22Rv1 (cell line): ENCODE measurements at regions not wholly inside any gene's neighbourhood (a gene's known extent, or its start where the extent isn't known, plus 50 kb on each side); places are given as distances from the start of the nearest gene placed in this dataset.

Experiments used
- ZFX ChIP-seq: fragments of 450-650 bp; IDR thresholded peaks from 2 replicates; pipeline ENCODE4 v1.6.1; 2017; ENCODE audit warnings: antibody characterized with exemption, borderline replicate concordance
- TF ChIP-seq, protein P1 (sequence below): fragments of 450-650 bp; IDR thresholded peaks from 2 replicates; pipeline ENCODE4 v1.5.1; 2017; ENCODE audit warnings: mild to moderate bottlenecking

DNA sequence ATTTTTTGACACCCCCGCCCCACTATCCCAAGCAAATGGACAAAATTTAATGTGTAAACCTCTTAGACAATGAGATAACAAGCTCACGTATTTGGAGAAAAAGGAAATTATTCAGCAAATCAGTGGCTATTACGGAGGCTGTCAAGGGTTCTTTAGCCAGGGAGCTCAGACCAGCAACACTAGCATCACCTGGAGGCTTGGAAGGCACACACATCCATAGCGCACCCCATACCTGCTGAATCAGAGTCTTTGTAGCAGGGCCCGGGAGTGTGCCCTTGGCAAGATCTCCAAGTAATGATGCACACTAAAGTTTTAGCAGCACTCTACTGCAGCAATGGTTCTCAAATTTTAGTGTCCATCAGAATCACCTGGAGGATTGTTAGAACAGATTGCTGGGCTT, 223.2 kb upstream of the BTBD3 start:
- TF ChIP-seq, protein P1, sequence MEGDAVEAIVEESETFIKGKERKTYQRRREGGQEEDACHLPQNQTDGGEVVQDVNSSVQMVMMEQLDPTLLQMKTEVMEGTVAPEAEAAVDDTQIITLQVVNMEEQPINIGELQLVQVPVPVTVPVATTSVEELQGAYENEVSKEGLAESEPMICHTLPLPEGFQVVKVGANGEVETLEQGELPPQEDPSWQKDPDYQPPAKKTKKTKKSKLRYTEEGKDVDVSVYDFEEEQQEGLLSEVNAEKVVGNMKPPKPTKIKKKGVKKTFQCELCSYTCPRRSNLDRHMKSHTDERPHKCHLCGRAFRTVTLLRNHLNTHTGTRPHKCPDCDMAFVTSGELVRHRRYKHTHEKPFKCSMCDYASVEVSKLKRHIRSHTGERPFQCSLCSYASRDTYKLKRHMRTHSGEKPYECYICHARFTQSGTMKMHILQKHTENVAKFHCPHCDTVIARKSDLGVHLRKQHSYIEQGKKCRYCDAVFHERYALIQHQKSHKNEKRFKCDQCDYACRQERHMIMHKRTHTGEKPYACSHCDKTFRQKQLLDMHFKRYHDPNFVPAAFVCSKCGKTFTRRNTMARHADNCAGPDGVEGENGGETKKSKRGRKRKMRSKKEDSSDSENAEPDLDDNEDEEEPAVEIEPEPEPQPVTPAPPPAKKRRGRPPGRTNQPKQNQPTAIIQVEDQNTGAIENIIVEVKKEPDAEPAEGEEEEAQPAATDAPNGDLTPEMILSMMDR: no peak
- TF ChIP-seq ZFX: no peak
